ENCODE measurements at regions not wholly inside any gene's neighbourhood (a gene's known extent, or its start where the extent isn't known, plus 50 kb on each side); places are given as distances from the start of the nearest gene placed in this dataset.

- Mint-ChIP-seq H3K4me1 (ENCODE audit: low read depth, unreplicated experiment) (peaks cover 4% of the 10 kb centered on the region), H3K4me3 (ENCODE audit: unreplicated experiment) (no peak overlapping the region), H3K27me3 (ENCODE audit: unreplicated experiment) (peaks cover 3% of the 10 kb centered on the region), H3K36me3 (ENCODE audit: unreplicated experiment) (peaks cover 5% of the 10 kb centered on the region), H3K27ac (ENCODE audit: unreplicated experiment) (no peak overlapping the region), H3K9me3 (ENCODE audit: unreplicated experiment) (no peaks in the 10 kb centered on the region)
- no peak for TF ChIP-seq CTCF (IDR thresholded peaks at IDR 0.05; ENCODE audit: partially characterized antibody, unreplicated experiment)
- no peak for DNase-seq
These were observed 267.9 kb upstream of the TNP1 start for GRCh38 chr2:217127744-217128143.

DNA sequence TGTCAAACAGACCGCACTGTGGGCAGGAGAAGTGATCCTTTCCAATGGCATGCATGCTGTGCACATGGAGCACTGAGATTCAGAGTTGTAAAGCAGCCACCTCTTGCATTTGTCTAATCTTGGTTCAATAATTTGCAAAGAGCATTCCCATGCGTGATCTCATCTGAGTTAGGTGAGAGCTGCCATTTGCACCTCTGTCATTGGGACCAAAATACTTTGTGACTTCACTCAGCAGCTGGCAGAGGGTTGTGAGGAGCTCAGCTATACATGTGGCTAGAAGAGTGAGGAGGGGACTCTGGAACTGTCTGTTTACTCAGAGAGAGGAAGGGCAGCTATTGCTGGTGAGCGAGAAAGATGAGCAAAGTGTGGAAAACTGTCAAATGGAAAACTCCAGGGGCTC is 265.1 kb upstream of the TNP1 start:
- H3K9me3 Mint-ChIP-seq (ENCODE audit: unreplicated experiment): no peaks in the 10 kb centered on the region
- H3K4me3 Mint-ChIP-seq (ENCODE audit: unreplicated experiment): no peak overlapping the region
- no peak for DNase-seq
- no peak overlapping the region for H3K27ac Mint-ChIP-seq (ENCODE audit: unreplicated experiment)
- H3K4me1 Mint-ChIP-seq (ENCODE audit: low read depth, unreplicated experiment): peaks cover 4% of the 10 kb centered on the region
- peaks cover 3% of the 10 kb centered on the region for H3K27me3 Mint-ChIP-seq (ENCODE audit: unreplicated experiment)
- TF ChIP-seq CTCF (IDR thresholded peaks at IDR 0.05; ENCODE audit: partially characterized antibody, unreplicated experiment): no peak
- H3K36me3 Mint-ChIP-seq (ENCODE audit: unreplicated experiment): peaks cover 5% of the 10 kb centered on the region

GRCh38 chr2:217124050-217124449 is 264.2 kb upstream of the TNP1 start:
- DNase-seq: no peak
- Mint-ChIP-seq H3K9me3 (ENCODE audit: unreplicated experiment) (no peaks in the 10 kb centered on the region), H3K27ac (ENCODE audit: unreplicated experiment) (no peak overlapping the region), H3K4me3 (ENCODE audit: unreplicated experiment) (no peak overlapping the region), H3K4me1 (ENCODE audit: low read depth, unreplicated experiment) (peaks cover 4% of the 10 kb centered on the region), H3K27me3 (ENCODE audit: unreplicated experiment) (peaks cover 3% of the 10 kb centered on the region), H3K36me3 (ENCODE audit: unreplicated experiment) (peaks cover 5% of the 10 kb centered on the region)
- no peak for TF ChIP-seq CTCF (IDR thresholded peaks at IDR 0.05; ENCODE audit: partially characterized antibody, unreplicated experiment)

- Mint-ChIP-seq H3K4me1 (ENCODE audit: low read depth, unreplicated experiment) (no peaks in the 10 kb centered on the region), H3K27ac (ENCODE audit: unreplicated experiment) (no peak overlapping the region), H3K36me3 (ENCODE audit: unreplicated experiment) (peaks cover 5% of the 10 kb centered on the region), H3K27me3 (ENCODE audit: unreplicated experiment) (peaks cover 7% of the 10 kb centered on the region), H3K4me3 (ENCODE audit: unreplicated experiment) (no peak overlapping the region), H3K9me3 (ENCODE audit: unreplicated experiment) (no peaks in the 10 kb centered on the region)
- DNase-seq: no peak
- TF ChIP-seq CTCF (IDR thresholded peaks at IDR 0.05; ENCODE audit: partially characterized antibody, unreplicated experiment): no peak
These were observed 261.7 kb upstream of the TNP1 start for GRCh38 chr2:217121565-217121964.

- TF ChIP-seq CTCF (IDR thresholded peaks at IDR 0.05; ENCODE audit: partially characterized antibody, unreplicated experiment): no peak
- Mint-ChIP-seq H3K9me3 (ENCODE audit: unreplicated experiment) (no peaks in the 10 kb centered on the region), H3K36me3 (ENCODE audit: unreplicated experiment) (peaks cover 5% of the 10 kb centered on the region), H3K27ac (ENCODE audit: unreplicated experiment) (no peak overlapping the region), H3K27me3 (ENCODE audit: unreplicated experiment) (peaks cover 9% of the 10 kb centered on the region), H3K4me3 (ENCODE audit: unreplicated experiment) (no peak overlapping the region), H3K4me1 (ENCODE audit: low read depth, unreplicated experiment) (no peaks in the 10 kb centered on the region)
- no peak for DNase-seq
These were observed 260.6 kb upstream of the TNP1 start for GRCh38 chr2:217120429-217120828.

Data from glutamatergic neuron (in vitro differentiated cells).